Hepatocyte (in vitro differentiated cells): ENCODE measurements at regions not wholly inside any gene's neighbourhood (a gene's known extent, or its start where the extent isn't known, plus 50 kb on each side); places are given as distances from the start of the nearest gene placed in this dataset.
"Not testable (repeated sequence)": the region's sequence is repeated elsewhere in the genome, so short reads cannot be mapped to it uniquely, and the experiment has no call there.

Source experiments
- DNase-seq: peaks from one replicate; pipeline ENCODE4 v3.0.0-alpha.2; 2016; ENCODE audit warnings: low spot score
- H2AFZ ChIP-seq: fragments of 200-600 bp; sonication (generic); 2 replicates; pipeline ENCODE4 v1.6.0; 2016; ENCODE audit warnings: antibody characterized with exemption, mild to moderate bottlenecking
- H3K27ac ChIP-seq: fragments of 200-600 bp; sonication (generic); 2 replicates; pipeline ENCODE4 v1.5.1; 2016; ENCODE audit warnings: mild to moderate bottlenecking
- H3K27me3 ChIP-seq: fragments of 200-600 bp; sonication (generic); 2 replicates; pipeline ENCODE4 v1.6.1; 2016
- H3K36me3 ChIP-seq: fragments of 200-600 bp; sonication (generic); replicated peaks from 2 replicates; pipeline ENCODE4 v1.5.1; 2016; ENCODE audit warnings: low read depth; ENCODE audit not compliant: insufficient read depth
- H3K4me1 ChIP-seq: fragments of 200-600 bp; sonication (generic); 2 replicates; pipeline ENCODE4 v1.5.1; 2016; ENCODE audit warnings: mild to moderate bottlenecking, moderate library complexity; ENCODE audit not compliant: insufficient read depth
- H3K4me2 ChIP-seq: fragments of 200-600 bp; sonication (generic); 2 replicates; pipeline ENCODE4 v1.6.0; 2016
- H3K4me3 ChIP-seq: fragments of 200-600 bp; sonication (generic); 2 replicates; pipeline ENCODE4 v1.5.1; 2016; ENCODE audit warnings: mild to moderate bottlenecking
- H3K79me2 ChIP-seq: fragments of 200-600 bp; sonication (generic); 2 replicates; pipeline ENCODE4 v1.6.0; 2017; ENCODE audit warnings: mild to moderate bottlenecking
- H3K9me2 ChIP-seq: fragments of 200-600 bp; sonication (generic); replicated peaks from 2 replicates; pipeline ENCODE4 v1.6.0; 2017; ENCODE audit warnings: mild to moderate bottlenecking; ENCODE audit not compliant: insufficient read depth
- H3K9me3 ChIP-seq: fragments of 200-600 bp; sonication (generic); 2 replicates; pipeline ENCODE4 v1.5.1; 2016; ENCODE audit warnings: low read depth, mild to moderate bottlenecking
- H4K20me1 ChIP-seq: fragments of 200-600 bp; sonication (generic); 2 replicates; pipeline ENCODE4 v1.6.0; 2016; ENCODE audit warnings: mild to moderate bottlenecking; ENCODE audit not compliant: insufficient read depth, poor library complexity, severe bottlenecking
- EZH2 ChIP-seq: fragments of 200-600 bp; sonication (generic); IDR thresholded peaks from 2 replicates; pipeline ENCODE4 v1.6.1; 2016; ENCODE audit warnings: antibody characterized with exemption, mild to moderate bottlenecking, borderline replicate concordance
- EZH2phosphoT487 ChIP-seq: fragments of 200-600 bp; sonication (generic); IDR thresholded peaks from one replicate; pipeline ENCODE4 v1.6.1; 2018; ENCODE audit warnings: antibody characterized with exemption, mild to moderate bottlenecking, low read depth, moderate library complexity; ENCODE audit not compliant: unreplicated experiment, severe bottlenecking
- WGBS: methylation state at CpG from one replicate; pipeline ENCODE4 v1.1.6; 2016; ENCODE audit warnings: low lambda C conversion rate; ENCODE audit errors: missing lambda C conversion rate; 5-methylcytosine and 5-hydroxymethylcytosine counted together
- TF ChIP-seq, protein P1 (sequence below): fragments of 200-600 bp; sonication (generic); IDR thresholded peaks from 2 replicates; pipeline ENCODE4 v1.5.1; 2016; ENCODE audit warnings: antibody characterized with exemption, mild to moderate bottlenecking; ENCODE audit not compliant: poor library complexity

DNA sequence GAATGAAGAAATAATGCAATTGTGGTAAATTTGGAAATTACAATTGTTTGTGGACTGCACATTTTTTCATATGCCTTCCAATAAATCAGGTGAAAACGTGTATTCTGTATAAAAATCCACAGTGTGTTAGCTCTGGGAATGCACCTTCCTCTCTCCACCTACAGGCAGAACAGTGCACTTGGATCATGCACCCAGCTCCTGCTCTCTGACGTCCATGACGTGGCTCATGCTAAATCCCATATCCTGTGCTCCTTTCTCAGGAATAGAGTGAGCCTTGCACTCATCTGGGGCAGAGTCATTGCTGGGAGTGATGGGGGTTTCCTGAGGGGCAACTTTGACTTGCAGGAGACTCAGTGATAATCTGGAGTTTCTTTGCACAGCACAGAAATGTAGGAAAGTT, 1282.1 kb downstream of the TMEM121 start:
- Histone ChIP-seq H3K4me2 (no peak overlapping the region), H3K9me3 (peaks cover 3% of the 10 kb centered on the region), H3K36me3 (no peaks in the 10 kb centered on the region), H3K9me2 (no peaks in the 10 kb centered on the region), H3K27me3 (no peaks in the 10 kb centered on the region), H4K20me1 (no peaks in the 10 kb centered on the region), H3K4me3 (no peak overlapping the region), H2AFZ (no peak overlapping the region), H3K4me1 (no peaks in the 10 kb centered on the region), H3K79me2 (no peaks in the 10 kb centered on the region), H3K27ac (no peak overlapping the region)
- no peak for DNase-seq
- 27% methylated on average over 3 of the region's 3 CpGs for WGBS
- TF ChIP-seq, protein P1, sequence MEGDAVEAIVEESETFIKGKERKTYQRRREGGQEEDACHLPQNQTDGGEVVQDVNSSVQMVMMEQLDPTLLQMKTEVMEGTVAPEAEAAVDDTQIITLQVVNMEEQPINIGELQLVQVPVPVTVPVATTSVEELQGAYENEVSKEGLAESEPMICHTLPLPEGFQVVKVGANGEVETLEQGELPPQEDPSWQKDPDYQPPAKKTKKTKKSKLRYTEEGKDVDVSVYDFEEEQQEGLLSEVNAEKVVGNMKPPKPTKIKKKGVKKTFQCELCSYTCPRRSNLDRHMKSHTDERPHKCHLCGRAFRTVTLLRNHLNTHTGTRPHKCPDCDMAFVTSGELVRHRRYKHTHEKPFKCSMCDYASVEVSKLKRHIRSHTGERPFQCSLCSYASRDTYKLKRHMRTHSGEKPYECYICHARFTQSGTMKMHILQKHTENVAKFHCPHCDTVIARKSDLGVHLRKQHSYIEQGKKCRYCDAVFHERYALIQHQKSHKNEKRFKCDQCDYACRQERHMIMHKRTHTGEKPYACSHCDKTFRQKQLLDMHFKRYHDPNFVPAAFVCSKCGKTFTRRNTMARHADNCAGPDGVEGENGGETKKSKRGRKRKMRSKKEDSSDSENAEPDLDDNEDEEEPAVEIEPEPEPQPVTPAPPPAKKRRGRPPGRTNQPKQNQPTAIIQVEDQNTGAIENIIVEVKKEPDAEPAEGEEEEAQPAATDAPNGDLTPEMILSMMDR: no peak
- TF ChIP-seq EZH2: no peak
- no peak for TF ChIP-seq EZH2phosphoT487

DNA sequence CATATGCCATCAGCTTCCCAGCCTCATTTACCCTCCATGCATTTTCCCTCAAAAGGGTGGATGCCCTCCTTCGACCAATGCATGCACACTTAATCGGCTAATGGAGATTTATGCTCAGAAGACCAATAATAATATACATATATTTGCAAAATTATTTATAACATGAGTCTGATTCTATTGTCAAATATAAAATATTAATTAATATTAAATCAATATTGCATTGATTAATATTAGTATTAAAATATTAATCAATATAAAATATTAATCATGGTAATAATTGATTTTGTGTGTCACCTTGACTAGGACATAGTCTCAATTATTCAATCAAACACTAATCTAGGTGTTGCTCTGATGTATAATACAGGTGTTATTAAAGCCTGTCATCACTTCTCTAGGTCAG, 1282.5 kb downstream of the TMEM121 start:
- Histone ChIP-seq H3K4me1 (no peaks in the 10 kb centered on the region), H3K9me2 (no peaks in the 10 kb centered on the region), H2AFZ (no peak overlapping the region), H3K4me3 (no peak overlapping the region), H4K20me1 (no peaks in the 10 kb centered on the region), H3K27ac (no peak overlapping the region), H3K36me3 (no peaks in the 10 kb centered on the region), H3K9me3 (peaks cover under 1% of the 10 kb centered on the region), H3K27me3 (no peaks in the 10 kb centered on the region), H3K4me2 (no peak overlapping the region), H3K79me2 (no peaks in the 10 kb centered on the region)
- TF ChIP-seq EZH2 (no peak), EZH2phosphoT487 (no peak)
- TF ChIP-seq, protein P1: no peak
- no peak for DNase-seq
- WGBS: 81% methylated on average over 2 of the region's 2 CpGs

- no peaks in the 10 kb centered on the region for H3K36me3 ChIP-seq
- H4K20me1 ChIP-seq: no peaks in the 10 kb centered on the region
- H3K9me2 ChIP-seq: no peaks in the 10 kb centered on the region
- no peak for TF ChIP-seq EZH2phosphoT487
- TF ChIP-seq, protein P1: no peak
- H3K27me3 ChIP-seq: no peaks in the 10 kb centered on the region
- H3K27ac ChIP-seq: no peak overlapping the region
- H3K4me2 ChIP-seq: no peak overlapping the region
- no peaks in the 10 kb centered on the region for H3K79me2 ChIP-seq
- H3K4me1 ChIP-seq: no peaks in the 10 kb centered on the region
- H2AFZ ChIP-seq: no peak overlapping the region
- H3K4me3 ChIP-seq: no peak overlapping the region
- WGBS: 53% methylated on average over 2 of the region's 2 CpGs
- DNase-seq: no peak
- no peaks in the 10 kb centered on the region for H3K9me3 ChIP-seq
Measured at GRCh38 chr14:106809615-106810014, 1283.2 kb downstream of the TMEM121 start.

- 76% methylated on average over 13 of the region's 13 CpGs for WGBS
- not testable (repeated sequence) for H3K36me3 ChIP-seq, H3K9me2 ChIP-seq, H3K79me2 ChIP-seq, H3K27ac ChIP-seq, DNase-seq, H3K27me3 ChIP-seq, H4K20me1 ChIP-seq, H3K9me3 ChIP-seq, H3K4me3 ChIP-seq, H3K4me1 ChIP-seq, H2AFZ ChIP-seq, H3K4me2 ChIP-seq
Measured at GRCh38 chr14:106810168-106810567, 1283.8 kb downstream of the TMEM121 start.
